Astrocyte of the hippocampus (primary cell): ENCODE measurements at regions not wholly inside any gene's neighbourhood (a gene's known extent, or its start where the extent isn't known, plus 50 kb on each side); places are given as distances from the start of the nearest gene placed in this dataset.

Experiments used
- DNase-seq: peaks from one replicate; pipeline ENCODE4 v3.0.0; 2011; ENCODE audit warnings: low read depth, low spot score

- no peak for DNase-seq
Observed at GRCh38 chr2:66890166-66890742, 455.3 kb downstream of the MEIS1 start.

- no peak for DNase-seq
Observed at GRCh38 chr2:66895206-66895605, 460.3 kb downstream of the MEIS1 start.

GRCh38 chr2:66896131-66896530, 461.2 kb downstream of the MEIS1 start:
- DNase-seq, result no peak

GRCh38 chr2:66897181-66897580, 462.3 kb downstream of the MEIS1 start:
- DNase-seq, result peak; percentile 5

- no peak for DNase-seq
Observed at GRCh38 chr2:66897691-66898150, 462.8 kb downstream of the MEIS1 start.

GRCh38 chr2:66899109-66899508, 464.2 kb downstream of the MEIS1 start:
- no peak for DNase-seq

GRCh38 chr2:66899648-66900047, 464.7 kb downstream of the MEIS1 start:
- no peak for DNase-seq

- no peak for DNase-seq
Observed at GRCh38 chr2:66901344-66901743, 466.4 kb downstream of the MEIS1 start.

GRCh38 chr2:66903183-66903582, 468.3 kb downstream of the MEIS1 start:
- DNase-seq, result no peak

- DNase-seq, result no peak
Observed at GRCh38 chr2:66903745-66904465, 469.0 kb downstream of the MEIS1 start.

GRCh38 chr2:66915237-66915636, 480.3 kb downstream of the MEIS1 start:
- DNase-seq, result no peak

- no peak for DNase-seq
Observed at GRCh38 chr2:66919286-66919685, 477.8 kb upstream of the ETAA1 start.

GRCh38 chr2:66920415-66920814, 476.7 kb upstream of the ETAA1 start:
- DNase-seq, result no peak

GRCh38 chr2:66925128-66925527, 472.0 kb upstream of the ETAA1 start:
- peak; percentile 61 for DNase-seq

GRCh38 chr2:66926594-66927112, 470.5 kb upstream of the ETAA1 start:
- DNase-seq, result no peak

- peak; percentile 67 for DNase-seq
Observed at GRCh38 chr2:66929632-66930338, 467.3 kb upstream of the ETAA1 start.

GRCh38 chr2:66930339-66931220, 466.6 kb upstream of the ETAA1 start:
- DNase-seq, result no peak

- no peak for DNase-seq
Observed at GRCh38 chr2:66938471-66938967, 458.6 kb upstream of the ETAA1 start.

- DNase-seq, result no peak
Observed at GRCh38 chr2:66940080-66940479, 457.1 kb upstream of the ETAA1 start.

- no peak for DNase-seq
Observed at GRCh38 chr2:66948234-66948633, 448.9 kb upstream of the ETAA1 start.

GRCh38 chr2:66957198-66957597, 439.9 kb upstream of the ETAA1 start:
- no peak for DNase-seq
